Spleen (tissue), 11 donors: ENCODE measurements at regions not wholly inside any gene's neighbourhood (a gene's known extent, or its start where the extent isn't known, plus 50 kb on each side); places are given as distances from the start of the nearest gene placed in this dataset.

Experiments used
- DNase-seq: peaks from one replicate; pipeline ENCODE4 v3.0.0-alpha.2; 2020
- H3K27ac ChIP-seq, 8 donors: fragments of 200-600 bp; sonication (generic) in 7 of 8; 1 replicate in 4 of 8; 2 replicates in 4 of 8; pipeline versions ENCODE4 v1.5.0 to v1.8.0; 2016 to 2021; ENCODE audit warnings: inconsistent platforms in 4 of 8, mild to moderate bottlenecking in 4 of 8, moderate library complexity in 1 of 8
- H3K27me3 ChIP-seq, 7 donors: fragments of 200-600 bp; sonication (generic) in 6 of 7; replicated peaks in 1 of 7; 1 replicate in 4 of 7; 2 replicates in 3 of 7; pipeline versions ENCODE4 v1.5.0 to v1.8.0; 2016 to 2021; ENCODE audit warnings: inconsistent platforms in 3 of 7, mild to moderate bottlenecking in 1 of 7
- H3K36me3 ChIP-seq, 6 donors: fragments of 200-600 bp; sonication (generic) in 5 of 6; 1 replicate in 4 of 6; 2 replicates in 2 of 6; pipeline versions ENCODE4 v1.5.0 to v1.8.0; 2016 to 2021; ENCODE audit warnings: inconsistent platforms in 2 of 6
- H3K4me1 ChIP-seq, 6 donors: fragments of 200-600 bp; sonication (generic) in 5 of 6; 1 replicate in 3 of 6; 2 replicates in 3 of 6; pipeline versions ENCODE4 v1.5.0 to v1.8.0; 2016 to 2021; ENCODE audit warnings: inconsistent platforms in 3 of 6
- H3K4me3 ChIP-seq, 8 donors: fragments of 200-600 bp; sonication (generic) in 7 of 8; 1 replicate in 4 of 8; 2 replicates in 4 of 8; pipeline versions ENCODE4 v1.5.0 to v1.8.0; 2016 to 2021; ENCODE audit warnings: inconsistent platforms in 4 of 8, mild to moderate bottlenecking in 4 of 8, moderate library complexity in 2 of 8
- H3K9me3 ChIP-seq, 8 donors: fragments of 200-600 bp; sonication (generic) in 7 of 8; 1 replicate in 4 of 8; 2 replicates in 4 of 8; pipeline versions ENCODE4 v1.5.0 to v1.8.0; 2016 to 2021; ENCODE audit warnings: inconsistent platforms in 4 of 8
- CTCF ChIP-seq, 11 experiments: fragments of 200-600 bp in 7 of 11; fragments of 450-650 bp in 4 of 11; sonication (generic) in 4 of 11; IDR thresholded peaks in 8 of 11; conservative IDR thresholded peaks in 3 of 11; 1 replicate in 7 of 11; 2 replicates in 4 of 11; pipeline versions ENCODE4 v1.4.0 to v1.8.0; 2016 to 2021; ENCODE audit warnings: antibody characterized with exemption in 11 of 11, inconsistent platforms in 4 of 11, mild to moderate bottlenecking in 1 of 11
- POLR2A ChIP-seq, 3 donors: fragments of 450-650 bp; IDR thresholded peaks; one replicate each; pipeline ENCODE4 v1.5.1; 2017; ENCODE audit warnings: antibody characterized with exemption in 3 of 3, mild to moderate bottlenecking in 1 of 3
- POLR2AphosphoS5 ChIP-seq, 3 donors: sonication (generic); formaldehyde crosslinking; IDR thresholded peaks; one replicate each; pipeline ENCODE4 v1.5.1; 2017; ENCODE audit warnings: antibody characterized with exemption in 3 of 3
- WGBS, 5 donors: extraction: QIAGEN DNeasy Blood & Tissue Kit in 3 of 5; methylation state at CpG; one replicate each; pipeline versions ENCODE4 v1.1.5 to v1.1.7; 2013 to 2018; 5-methylcytosine and 5-hydroxymethylcytosine counted together
- intact Hi-C: fragments of 100-400 bp; cut with DNase I; formaldehyde crosslinking; loops from one replicate; pipeline ENCODE4 v1.15.0; 2023; ENCODE audit warnings: low total_unique reads
- donor health status: healthy with polysubstance abuse.
- donor health status: DM: no; HTN: no; CAD: no; lungs with moderate emphysema.
- donor health status: DM: no; HTN: no; CAD: no.
- donor health status: Bipolar disorder and iron deficiency.
- donor health status: healthy.
- donor health status: DM: no; HTN: no; CAD: no.
- donor health status: DM: yes; HTN: yes; CAD: no.

DNA sequence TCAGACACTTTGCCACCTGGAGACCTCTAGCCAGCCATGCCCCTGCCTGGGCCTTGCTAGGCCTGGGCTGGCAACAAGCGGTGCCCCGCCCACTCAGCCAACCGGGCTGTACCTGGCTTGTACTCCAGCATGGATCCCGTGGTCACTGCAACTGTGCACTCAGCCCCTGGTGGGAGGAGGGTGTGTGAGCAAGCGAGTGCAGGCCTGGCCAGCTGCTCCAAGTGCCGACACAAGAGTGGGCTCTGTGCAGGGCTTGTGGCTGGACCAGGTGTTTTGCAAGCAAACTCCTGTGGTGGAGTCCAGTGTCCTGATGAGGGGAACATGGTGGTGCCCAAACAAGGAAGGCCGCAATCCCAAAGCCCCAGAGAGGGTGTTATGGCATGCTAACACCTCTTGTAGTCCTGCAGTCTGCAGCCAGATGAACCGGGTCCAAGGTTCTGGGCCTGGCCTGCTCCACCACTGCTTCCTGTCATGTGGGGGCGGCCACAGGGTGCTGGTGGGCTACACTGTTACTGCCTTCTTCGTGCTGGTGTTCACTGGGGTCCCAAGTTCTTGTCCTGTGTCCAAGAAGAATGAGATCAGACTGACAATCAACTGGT lies 60.1 kb upstream of the CD28 start:
- 90 to 94% (median 93%) methylated on average over 9 to 10 of the region's 10 CpGs for WGBS, 5 donors
- Histone ChIP-seq H3K36me3 (no peaks in the 10 kb centered on the region), H3K27me3 (no peaks in the 10 kb centered on the region), H3K27ac (no peak overlapping the region), H3K9me3 (peaks cover 0 to 4% (median 0%) of the 10 kb centered on the region in 8 donors), H3K4me3 (no peak overlapping the region), H3K4me1 (peaks cover 0 to 29% (median 16%) of the 10 kb centered on the region in 6 donors)
- intact Hi-C loops, result no loop called here
- TF ChIP-seq CTCF (IDR thresholded peaks at IDR 0.05 in 8 of 11, conservative IDR thresholded peaks at IDR 0.05 in 3 of 11), result no peak
- no peak for TF ChIP-seq POLR2A (IDR thresholded peaks at IDR 0.05)
- TF ChIP-seq POLR2AphosphoS5 (IDR thresholded peaks at IDR 0.05), result no peak
- DNase-seq, result peak; percentile 73

- no peak for TF ChIP-seq POLR2A (IDR thresholded peaks at IDR 0.05)
- TF ChIP-seq POLR2AphosphoS5 (IDR thresholded peaks at IDR 0.05), result no peak
- no peak for TF ChIP-seq CTCF (IDR thresholded peaks at IDR 0.05 in 8 of 11, conservative IDR thresholded peaks at IDR 0.05 in 3 of 11)
- Histone ChIP-seq H3K27ac (no peak overlapping the region), H3K4me3 (no peak overlapping the region), H3K27me3 (no peaks in the 10 kb centered on the region), H3K9me3 (peaks cover 0 to 4% (median 0%) of the 10 kb centered on the region in 8 donors), H3K36me3 (no peaks in the 10 kb centered on the region), H3K4me1 (peaks cover 0 to 33% (median 18%) of the 10 kb centered on the region in 6 donors)
- WGBS, 5 donors, result 87 to 96% (median 94%) methylated on average over 5 of the region's 5 CpGs
- DNase-seq, result no peak
- intact Hi-C loops, result no loop called here
Observed at GRCh38 chr2:203646961-203647360, 59.5 kb upstream of the CD28 start.

- H3K36me3 ChIP-seq, result no peaks in the 10 kb centered on the region
- TF ChIP-seq CTCF (IDR thresholded peaks at IDR 0.05 in 8 of 11, conservative IDR thresholded peaks at IDR 0.05 in 3 of 11), result no peak
- TF ChIP-seq POLR2A (IDR thresholded peaks at IDR 0.05), result no peak
- TF ChIP-seq POLR2AphosphoS5 (IDR thresholded peaks at IDR 0.05), result no peak
- H3K9me3 ChIP-seq, result peaks cover 0 to 4% (median 0%) of the 10 kb centered on the region in 8 donors
- intact Hi-C loops, result no loop called here
- no peaks in the 10 kb centered on the region for H3K27me3 ChIP-seq
- no peak overlapping the region for H3K27ac ChIP-seq
- H3K4me3 ChIP-seq, result no peak overlapping the region
- DNase-seq, result no peak
- 91 to 95% (median 94%) methylated on average over 1 of the region's 1 CpG for WGBS, 5 donors
- H3K4me1 ChIP-seq, result peaks cover 0 to 33% (median 18%) of the 10 kb centered on the region in 6 donors
Observed at GRCh38 chr2:203647579-203647978, 58.9 kb upstream of the CD28 start.

DNA sequence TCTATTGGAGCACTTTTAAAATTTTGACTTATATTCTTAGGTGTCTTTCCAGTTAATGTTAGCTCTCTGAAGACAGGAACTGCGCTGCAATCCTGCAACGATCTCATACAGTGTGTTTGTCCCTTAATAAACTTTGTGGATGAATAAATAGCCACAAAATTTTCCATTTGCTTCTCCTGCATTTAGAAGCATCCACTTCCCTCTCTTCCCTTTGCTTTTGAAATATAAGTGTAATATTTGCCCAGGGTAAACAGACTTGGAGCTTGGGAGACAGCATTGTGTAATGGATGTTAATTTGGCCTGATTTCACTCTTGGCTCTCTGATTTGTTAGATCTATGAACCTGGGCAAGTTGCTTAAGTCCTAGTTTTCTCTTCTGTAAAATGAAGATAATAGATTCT lies 58.2 kb upstream of the CD28 start:
- intact Hi-C loops, result no loop called here
- peak overlapping the region in 1 of 8 donors; percentile 3 for H3K27ac ChIP-seq
- H3K4me1 ChIP-seq, result peaks cover 0 to 33% (median 18%) of the 10 kb centered on the region in 6 donors
- no peak for TF ChIP-seq POLR2A (IDR thresholded peaks at IDR 0.05)
- TF ChIP-seq CTCF (IDR thresholded peaks at IDR 0.05 in 8 of 11, conservative IDR thresholded peaks at IDR 0.05 in 3 of 11), result no peak
- TF ChIP-seq POLR2AphosphoS5 (IDR thresholded peaks at IDR 0.05), result no peak
- H3K9me3 ChIP-seq, result peaks cover 0 to 4% (median 0%) of the 10 kb centered on the region in 8 donors
- WGBS, 5 donors, result 71 to 85% (median 73%) methylated on average over 2 of the region's 2 CpGs
- peaks cover 0 to 2% (median 0%) of the 10 kb centered on the region in 7 donors for H3K27me3 ChIP-seq
- H3K36me3 ChIP-seq, result no peaks in the 10 kb centered on the region
- no peak overlapping the region for H3K4me3 ChIP-seq
- DNase-seq, result no peak
